ENCODE measurements at regions not wholly inside any gene's neighbourhood (a gene's known extent, or its start where the extent isn't known, plus 50 kb on each side); places are given as distances from the start of the nearest gene placed in this dataset.

DNA sequence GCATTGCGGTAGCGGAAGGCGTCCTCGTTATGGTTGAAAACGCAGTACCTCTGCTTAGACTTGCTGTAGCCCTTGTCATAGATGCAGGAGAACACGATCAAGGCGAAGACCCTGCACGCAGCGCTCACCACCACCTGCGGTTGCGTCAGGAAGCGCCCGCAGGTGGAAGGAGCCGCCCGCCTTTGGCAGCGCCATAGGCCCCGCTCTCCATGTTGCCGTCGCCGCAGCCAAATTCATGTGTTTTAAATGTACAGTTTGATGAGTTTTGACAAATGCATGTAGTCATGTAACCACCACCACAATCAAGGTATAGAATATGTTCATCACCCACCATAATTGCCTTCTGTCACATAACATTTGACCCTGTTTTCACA is 84.9 kb upstream of the CEP78 start:
- H3K4me3 Mint-ChIP-seq (ENCODE audit: unreplicated experiment), result no peak overlapping the region
- no peak for TF ChIP-seq CTCF (IDR thresholded peaks at IDR 0.05; ENCODE audit: unreplicated experiment)
- H3K4me1 Mint-ChIP-seq (ENCODE audit: unreplicated experiment), result no peaks in the 10 kb centered on the region
- no peak for DNase-seq (ENCODE audit: low spot score)
- H3K36me3 Mint-ChIP-seq (ENCODE audit: low read depth, unreplicated experiment), result peaks cover 3% of the 10 kb centered on the region
- no peaks in the 10 kb centered on the region for H3K9me3 Mint-ChIP-seq (ENCODE audit: unreplicated experiment)
- no peaks in the 10 kb centered on the region for H3K27me3 Mint-ChIP-seq (ENCODE audit: unreplicated experiment)
- H3K27ac Mint-ChIP-seq (ENCODE audit: unreplicated experiment), result no peak overlapping the region

DNA sequence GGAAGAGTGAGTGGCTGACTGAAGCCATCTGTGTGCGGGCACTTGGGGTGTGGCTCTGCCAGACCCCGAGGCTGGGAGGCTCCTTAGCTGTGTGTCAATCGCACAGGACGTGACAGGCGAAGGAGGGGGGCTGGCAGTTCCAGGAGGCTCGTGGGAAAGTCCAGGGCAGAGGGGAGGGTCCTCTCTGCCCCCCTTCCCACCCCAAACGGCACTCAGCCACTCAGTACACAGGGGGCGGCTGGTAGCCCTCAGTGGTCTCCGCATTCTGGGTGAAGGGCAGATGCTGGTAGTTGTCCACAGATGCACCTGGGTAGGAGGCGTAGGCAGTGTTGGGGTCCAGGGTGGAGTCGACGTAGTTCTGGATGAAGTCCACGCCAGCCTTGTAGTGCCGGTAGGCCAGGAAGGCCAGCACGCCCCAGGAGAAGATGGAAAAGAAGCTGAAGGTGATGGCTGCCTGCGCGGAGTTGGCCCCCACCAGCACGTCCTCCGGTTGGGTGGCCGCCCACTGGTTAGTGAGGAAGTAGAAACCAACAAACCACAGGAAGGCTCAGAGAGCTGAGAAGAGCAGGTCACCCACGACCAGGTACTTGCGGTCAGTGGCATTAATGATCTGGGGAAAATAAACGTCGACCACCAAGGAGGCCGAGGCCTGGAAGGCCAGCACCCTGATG is 85.4 kb upstream of the CEP78 start:
- H3K4me1 Mint-ChIP-seq (ENCODE audit: unreplicated experiment), result no peaks in the 10 kb centered on the region
- no peak overlapping the region for H3K27ac Mint-ChIP-seq (ENCODE audit: unreplicated experiment)
- DNase-seq (ENCODE audit: low spot score), result no peak
- TF ChIP-seq CTCF (IDR thresholded peaks at IDR 0.05; ENCODE audit: unreplicated experiment), result no peak
- H3K4me3 Mint-ChIP-seq (ENCODE audit: unreplicated experiment), result no peak overlapping the region
- no peaks in the 10 kb centered on the region for H3K9me3 Mint-ChIP-seq (ENCODE audit: unreplicated experiment)
- peaks cover 3% of the 10 kb centered on the region for H3K36me3 Mint-ChIP-seq (ENCODE audit: low read depth, unreplicated experiment)
- H3K27me3 Mint-ChIP-seq (ENCODE audit: unreplicated experiment), result no peaks in the 10 kb centered on the region

GRCh38 chr9:78149702-78150291 is 86.1 kb upstream of the CEP78 start:
- H3K27ac Mint-ChIP-seq (ENCODE audit: unreplicated experiment), result no peak overlapping the region
- no peak overlapping the region for H3K4me3 Mint-ChIP-seq (ENCODE audit: unreplicated experiment)
- TF ChIP-seq CTCF (IDR thresholded peaks at IDR 0.05; ENCODE audit: unreplicated experiment), result no peak
- H3K4me1 Mint-ChIP-seq (ENCODE audit: unreplicated experiment), result peaks cover 4% of the 10 kb centered on the region
- no peak for DNase-seq (ENCODE audit: low spot score)
- H3K27me3 Mint-ChIP-seq (ENCODE audit: unreplicated experiment), result no peaks in the 10 kb centered on the region
- no peaks in the 10 kb centered on the region for H3K9me3 Mint-ChIP-seq (ENCODE audit: unreplicated experiment)
- peaks cover 3% of the 10 kb centered on the region for H3K36me3 Mint-ChIP-seq (ENCODE audit: low read depth, unreplicated experiment)

- H3K27me3 Mint-ChIP-seq (ENCODE audit: unreplicated experiment), result no peaks in the 10 kb centered on the region
- peaks cover 3% of the 10 kb centered on the region for H3K9me3 Mint-ChIP-seq (ENCODE audit: unreplicated experiment)
- peaks cover 8% of the 10 kb centered on the region for H3K36me3 Mint-ChIP-seq (ENCODE audit: low read depth, unreplicated experiment)
- no peak overlapping the region for H3K4me3 Mint-ChIP-seq (ENCODE audit: unreplicated experiment)
- H3K4me1 Mint-ChIP-seq (ENCODE audit: unreplicated experiment), result peaks cover 4% of the 10 kb centered on the region
- no peak for DNase-seq (ENCODE audit: low spot score)
- no peak overlapping the region for H3K27ac Mint-ChIP-seq (ENCODE audit: unreplicated experiment)
- TF ChIP-seq CTCF (IDR thresholded peaks at IDR 0.05; ENCODE audit: unreplicated experiment), result no peak
Observed at GRCh38 chr9:78146241-78146640, 89.6 kb upstream of the CEP78 start.

- no peak for DNase-seq (ENCODE audit: low spot score)
- Mint-ChIP-seq H3K9me3 (ENCODE audit: unreplicated experiment) (peaks cover 3% of the 10 kb centered on the region), H3K4me3 (ENCODE audit: unreplicated experiment) (no peak overlapping the region), H3K4me1 (ENCODE audit: unreplicated experiment) (peaks cover 4% of the 10 kb centered on the region), H3K27ac (ENCODE audit: unreplicated experiment) (no peak overlapping the region), H3K36me3 (ENCODE audit: low read depth, unreplicated experiment) (peaks cover 8% of the 10 kb centered on the region), H3K27me3 (ENCODE audit: unreplicated experiment) (no peaks in the 10 kb centered on the region)
- no peak for TF ChIP-seq CTCF (IDR thresholded peaks at IDR 0.05; ENCODE audit: unreplicated experiment)
Observed at GRCh38 chr9:78144663-78145377, 91.1 kb upstream of the CEP78 start.

Measured in endothelial cell (in vitro differentiated cells).